Esophagus squamous epithelium (tissue), 4 donors: ENCODE measurements at regions not wholly inside any gene's neighbourhood (a gene's known extent, or its start where the extent isn't known, plus 50 kb on each side); places are given as distances from the start of the nearest gene placed in this dataset.

Experiments
- POLR2A ChIP-seq, 4 donors: fragments of 450-650 bp; IDR thresholded peaks; one replicate each; pipeline ENCODE4 v1.6.1; 2017; ENCODE audit warnings: antibody characterized with exemption in 4 of 4, mild to moderate bottlenecking in 4 of 4, moderate library complexity in 3 of 4
- TF ChIP-seq, protein P1 (sequence below), 6 experiments: fragments of 450-650 bp in 4 of 6; fragments of 200-600 bp in 2 of 6; sonication (generic) in 2 of 6; IDR thresholded peaks; one replicate each; pipeline ENCODE4 v1.5.1; 2016 to 2019; ENCODE audit warnings: antibody characterized with exemption in 6 of 6, mild to moderate bottlenecking in 4 of 6, moderate library complexity in 4 of 6

DNA sequence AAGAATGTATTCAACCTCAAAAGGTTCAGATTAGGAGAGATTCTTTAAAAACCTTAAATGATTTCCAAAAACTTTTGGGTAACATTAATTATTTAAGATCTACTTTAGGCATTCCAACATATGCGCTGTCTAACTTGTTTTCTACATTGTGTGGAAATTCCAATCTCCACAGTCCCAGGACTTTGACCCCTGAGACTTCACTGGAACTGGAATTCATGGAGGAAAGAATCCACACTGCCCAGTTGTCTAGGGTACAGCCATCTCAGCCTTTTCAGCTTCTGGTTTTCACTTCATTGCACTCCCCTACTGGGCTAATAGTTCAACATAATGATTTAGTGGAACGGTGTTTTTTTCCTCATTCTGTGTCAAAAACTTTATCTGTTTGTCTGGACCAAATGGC, 161.5 kb downstream of the IER5 start:
- TF ChIP-seq, protein P1, sequence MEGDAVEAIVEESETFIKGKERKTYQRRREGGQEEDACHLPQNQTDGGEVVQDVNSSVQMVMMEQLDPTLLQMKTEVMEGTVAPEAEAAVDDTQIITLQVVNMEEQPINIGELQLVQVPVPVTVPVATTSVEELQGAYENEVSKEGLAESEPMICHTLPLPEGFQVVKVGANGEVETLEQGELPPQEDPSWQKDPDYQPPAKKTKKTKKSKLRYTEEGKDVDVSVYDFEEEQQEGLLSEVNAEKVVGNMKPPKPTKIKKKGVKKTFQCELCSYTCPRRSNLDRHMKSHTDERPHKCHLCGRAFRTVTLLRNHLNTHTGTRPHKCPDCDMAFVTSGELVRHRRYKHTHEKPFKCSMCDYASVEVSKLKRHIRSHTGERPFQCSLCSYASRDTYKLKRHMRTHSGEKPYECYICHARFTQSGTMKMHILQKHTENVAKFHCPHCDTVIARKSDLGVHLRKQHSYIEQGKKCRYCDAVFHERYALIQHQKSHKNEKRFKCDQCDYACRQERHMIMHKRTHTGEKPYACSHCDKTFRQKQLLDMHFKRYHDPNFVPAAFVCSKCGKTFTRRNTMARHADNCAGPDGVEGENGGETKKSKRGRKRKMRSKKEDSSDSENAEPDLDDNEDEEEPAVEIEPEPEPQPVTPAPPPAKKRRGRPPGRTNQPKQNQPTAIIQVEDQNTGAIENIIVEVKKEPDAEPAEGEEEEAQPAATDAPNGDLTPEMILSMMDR (IDR thresholded peaks at IDR 0.05), result no peak
- TF ChIP-seq POLR2A (IDR thresholded peaks at IDR 0.05), result no peak
